ENCODE measurements at regions not wholly inside any gene's neighbourhood (a gene's known extent, or its start where the extent isn't known, plus 50 kb on each side); places are given as distances from the start of the nearest gene placed in this dataset.

DNA sequence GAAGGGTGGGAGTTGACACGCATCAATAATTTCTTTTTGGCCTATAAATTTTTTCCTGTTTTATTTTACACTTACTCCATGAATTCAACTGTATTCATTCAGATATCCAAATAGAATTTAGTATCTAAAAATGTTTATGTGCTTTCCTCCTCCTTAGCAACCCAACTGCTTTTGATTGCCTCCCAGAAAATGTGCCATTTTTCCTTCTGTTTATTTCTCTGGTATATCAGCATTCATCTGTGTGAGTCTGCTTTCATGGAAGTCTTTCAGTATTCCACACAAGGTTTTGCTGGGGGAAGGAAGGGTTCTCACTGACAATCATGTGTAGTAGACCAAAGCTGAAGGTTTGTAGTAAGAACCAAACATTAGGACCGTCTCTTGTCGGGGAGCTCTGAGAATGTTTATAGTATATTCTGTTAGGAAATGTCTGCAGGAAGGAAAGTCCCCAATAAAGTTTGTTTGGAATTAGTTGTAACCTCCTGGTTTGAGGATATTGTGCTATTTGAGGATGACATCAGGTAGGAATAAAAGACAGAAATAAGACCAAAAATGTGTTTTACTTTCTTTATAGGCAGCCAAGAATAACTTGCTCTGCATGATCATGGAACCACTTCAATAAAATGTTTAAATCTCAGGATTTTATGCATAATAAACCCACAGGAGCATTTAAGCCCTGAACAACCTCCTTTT lies 673.6 kb upstream of the INTU start:
- Mint-ChIP-seq H3K27ac (no peak overlapping the region), H3K9me3 (peaks cover 0 to 4% (median 3%) of the 10 kb centered on the region in 7 donors)

GRCh38 chr4:126960760-126961159 lies 672.0 kb upstream of the INTU start:
- no peaks in the 10 kb centered on the region for H3K4me1 Mint-ChIP-seq
- H3K27me3 Mint-ChIP-seq = no peaks in the 10 kb centered on the region
- H3K4me3 Mint-ChIP-seq = no peak overlapping the region
- ATAC-seq (ENCODE audit: low read depth in 2 of 2) = no peak
- DNase-seq = no peak
- no peaks in the 10 kb centered on the region for H3K36me3 Mint-ChIP-seq
- H3K9me3 Mint-ChIP-seq = peaks cover 0 to 7% (median 1%) of the 10 kb centered on the region in 7 donors
- no peak overlapping the region for H3K27ac Mint-ChIP-seq

More for the DNA sequence above, 673.6 kb upstream of the INTU start:
- Mint-ChIP-seq H3K4me1 (no peaks in the 10 kb centered on the region), H3K27me3 (no peaks in the 10 kb centered on the region), H3K4me3 (no peak overlapping the region), H3K36me3 (no peaks in the 10 kb centered on the region)
- no peak for ATAC-seq (ENCODE audit: low read depth in 2 of 2)
- no peak for DNase-seq

- no peak overlapping the region for H3K4me3 Mint-ChIP-seq
- no peaks in the 10 kb centered on the region for H3K36me3 Mint-ChIP-seq
- DNase-seq (no peak), ATAC-seq (ENCODE audit: low read depth in 2 of 2) (no peak)
- H3K9me3 Mint-ChIP-seq = peaks cover 0 to 7% (median 2%) of the 10 kb centered on the region in 7 donors
- H3K4me1 Mint-ChIP-seq = no peaks in the 10 kb centered on the region
- no peaks in the 10 kb centered on the region for H3K27me3 Mint-ChIP-seq
- H3K27ac Mint-ChIP-seq = no peak overlapping the region
These were observed 671.1 kb upstream of the INTU start for GRCh38 chr4:126961661-126962060.

DNA sequence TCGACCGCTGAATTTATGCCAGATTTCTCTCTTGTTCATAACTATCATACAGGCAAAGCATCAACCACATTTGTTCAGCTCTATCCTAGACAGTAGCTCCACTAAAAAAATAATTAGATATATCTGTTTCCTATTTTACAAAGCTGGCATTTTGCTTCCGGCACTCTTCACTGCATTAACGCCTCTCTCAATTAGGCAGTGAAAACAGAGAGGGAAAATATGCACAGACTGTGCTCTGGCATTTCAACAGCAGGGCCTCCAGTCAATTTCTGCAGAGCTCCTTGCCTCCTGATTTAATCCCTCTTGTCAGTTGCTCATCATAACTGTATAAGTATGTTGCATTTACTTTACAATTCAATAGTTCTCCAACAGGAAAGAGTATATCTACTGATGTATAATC lies 666.9 kb upstream of the INTU start:
- H3K27ac Mint-ChIP-seq = no peak overlapping the region
- no peaks in the 10 kb centered on the region for H3K36me3 Mint-ChIP-seq
- H3K9me3 Mint-ChIP-seq = peaks cover 0 to 8% (median 3%) of the 10 kb centered on the region in 7 donors
- H3K4me1 Mint-ChIP-seq = no peaks in the 10 kb centered on the region
- H3K4me3 Mint-ChIP-seq = no peak overlapping the region
- ATAC-seq (ENCODE audit: low read depth in 2 of 2) (no peak), DNase-seq (no peak)
- no peaks in the 10 kb centered on the region for H3K27me3 Mint-ChIP-seq

GRCh38 chr4:126969360-126970235 lies 663.2 kb upstream of the INTU start:
- DNase-seq (no peak), ATAC-seq (ENCODE audit: low read depth in 2 of 2) (no peak)
- Mint-ChIP-seq H3K4me1 (no peaks in the 10 kb centered on the region), H3K27me3 (no peaks in the 10 kb centered on the region), H3K4me3 (no peak overlapping the region), H3K36me3 (no peaks in the 10 kb centered on the region), H3K9me3 (peaks cover 0 to 8% (median 2%) of the 10 kb centered on the region in 7 donors), H3K27ac (no peak overlapping the region)

DNA sequence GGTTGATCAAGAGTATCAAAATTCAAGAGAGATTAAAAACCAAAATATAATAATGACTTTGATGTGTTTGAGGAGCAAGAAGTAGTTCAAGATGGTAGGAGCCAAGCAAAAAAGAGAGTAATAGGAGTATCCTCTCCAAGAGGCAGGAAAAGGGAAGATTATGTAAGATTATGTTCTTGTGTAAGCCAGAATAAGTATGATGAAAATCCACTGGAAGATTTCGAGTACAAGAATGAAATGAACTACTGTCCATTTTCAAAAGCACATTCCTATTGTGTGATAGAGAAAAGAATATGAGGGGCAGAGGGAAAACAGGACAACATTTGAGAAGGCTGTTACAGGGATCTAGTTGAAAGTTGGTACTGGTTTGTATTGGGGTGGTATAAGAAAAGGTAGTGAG lies 659.6 kb upstream of the INTU start:
- no peak for ATAC-seq (ENCODE audit: low read depth in 2 of 2)

DNA sequence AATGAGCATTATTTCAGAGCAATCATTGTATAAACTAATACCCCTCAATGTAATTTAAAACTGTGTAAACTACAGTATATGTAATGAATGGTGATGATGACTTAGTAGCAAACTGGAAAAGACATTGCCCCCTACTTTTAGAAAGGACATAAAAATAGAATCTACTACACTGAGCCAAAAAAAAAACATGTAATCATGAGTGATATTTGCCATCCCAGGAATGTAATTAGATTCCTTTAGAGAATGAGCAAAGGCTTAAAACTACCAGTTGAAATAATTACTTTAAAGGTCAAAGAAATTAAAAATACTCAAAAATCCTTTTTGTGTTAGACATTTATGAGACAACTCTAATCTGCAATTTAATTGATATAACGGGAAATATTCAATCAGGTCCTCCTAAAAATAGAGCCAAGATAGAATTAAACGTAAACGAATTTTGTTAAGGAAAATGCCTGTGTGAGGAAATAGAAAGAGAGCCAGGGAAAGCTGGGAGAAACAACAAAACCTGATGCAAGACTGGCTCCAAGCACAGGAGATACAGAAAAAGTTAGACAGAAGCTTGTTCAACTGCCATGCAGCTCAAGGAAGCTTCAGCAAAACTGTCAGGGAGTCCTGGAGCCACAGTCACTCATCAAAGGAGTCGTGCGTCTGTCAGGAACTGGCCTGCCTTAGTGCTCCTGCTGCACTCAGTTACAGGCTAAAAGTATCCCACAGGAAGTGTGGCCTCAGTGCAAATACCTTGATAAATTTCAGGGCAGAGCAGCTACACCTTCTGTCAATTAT lies 655.7 kb upstream of the INTU start:
- no peak overlapping the region for H3K27ac Mint-ChIP-seq
- peaks cover 0 to 22% (median 2%) of the 10 kb centered on the region in 7 donors for H3K9me3 Mint-ChIP-seq
- H3K36me3 Mint-ChIP-seq = no peaks in the 10 kb centered on the region
- H3K4me1 Mint-ChIP-seq = no peaks in the 10 kb centered on the region
- DNase-seq (no peak), ATAC-seq (ENCODE audit: low read depth in 2 of 2) (no peak)
- no peaks in the 10 kb centered on the region for H3K27me3 Mint-ChIP-seq
- no peak overlapping the region for H3K4me3 Mint-ChIP-seq

More for the DNA sequence above, 659.6 kb upstream of the INTU start:
- Mint-ChIP-seq H3K4me3 (no peak overlapping the region), H3K4me1 (no peaks in the 10 kb centered on the region), H3K27me3 (no peaks in the 10 kb centered on the region), H3K36me3 (no peaks in the 10 kb centered on the region), H3K27ac (no peak overlapping the region), H3K9me3 (peaks cover 0 to 14% (median 2%) of the 10 kb centered on the region in 7 donors)
- DNase-seq = no peak

DNA sequence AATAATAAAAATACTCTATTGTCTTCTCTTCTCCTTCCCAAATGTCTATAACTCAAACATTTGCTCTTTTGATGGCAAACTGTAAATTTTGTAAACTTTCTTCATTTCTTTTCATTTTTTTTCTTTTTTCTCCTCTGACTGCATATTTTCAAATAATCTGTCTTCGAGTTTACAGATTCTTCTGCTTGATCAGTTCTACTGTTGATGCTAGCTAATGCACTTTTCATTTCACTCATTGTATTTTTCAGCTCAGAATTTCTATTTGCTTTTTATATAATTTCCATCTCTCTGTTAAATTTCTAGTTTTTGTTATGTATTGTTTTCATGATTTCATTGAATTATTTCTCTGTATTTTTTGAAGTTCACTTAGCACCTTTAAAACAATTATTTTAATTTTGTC lies 646.8 kb upstream of the INTU start:
- Mint-ChIP-seq H3K4me3 (no peak overlapping the region), H3K27ac (no peak overlapping the region), H3K36me3 (no peaks in the 10 kb centered on the region), H3K4me1 (no peaks in the 10 kb centered on the region), H3K27me3 (no peaks in the 10 kb centered on the region), H3K9me3 (peaks cover 0 to 27% (median 11%) of the 10 kb centered on the region in 7 donors)
- ATAC-seq (ENCODE audit: low read depth in 2 of 2) (no peak), DNase-seq (no peak)

DNA sequence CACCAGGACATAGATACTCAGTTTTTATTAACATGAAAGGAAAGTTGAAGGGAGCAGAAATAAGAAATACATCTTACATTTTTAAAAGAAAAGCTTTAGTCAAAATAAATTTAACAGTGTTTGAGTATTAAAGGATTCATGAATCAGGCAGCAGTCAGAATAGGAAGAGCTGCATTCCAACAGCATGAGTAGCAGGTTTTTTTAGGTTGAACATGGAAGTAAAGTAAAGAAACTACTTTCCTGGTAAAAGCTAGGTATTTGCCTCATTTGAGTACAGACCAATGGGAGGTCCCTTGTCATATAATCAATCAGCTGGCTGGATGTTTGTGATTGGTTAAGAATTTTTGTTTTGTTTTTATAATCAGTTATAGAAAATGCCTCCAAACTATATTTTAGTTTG lies 645.9 kb upstream of the INTU start:
- no peaks in the 10 kb centered on the region for H3K36me3 Mint-ChIP-seq

DNA sequence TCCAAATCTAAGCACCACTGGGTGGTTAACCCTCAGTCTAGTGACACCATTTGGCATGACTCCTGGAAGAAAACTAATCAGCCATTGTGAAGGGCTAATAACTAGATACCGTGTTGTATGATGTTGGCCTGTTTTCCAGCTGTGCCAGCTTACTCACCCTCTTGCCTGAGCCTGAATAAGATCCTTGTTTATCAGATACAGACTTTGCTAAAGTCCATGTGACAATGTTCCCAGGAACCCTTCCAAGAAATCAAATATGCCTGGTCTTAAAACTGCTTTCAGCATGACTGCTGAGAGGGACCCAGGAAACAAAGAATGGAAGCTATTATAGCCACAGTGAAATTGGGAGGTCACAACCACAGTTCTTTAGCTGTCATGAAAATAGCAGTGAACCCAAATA lies 640.8 kb upstream of the INTU start:
- H3K27ac Mint-ChIP-seq = no peak overlapping the region
- no peak for DNase-seq
- no peaks in the 10 kb centered on the region for H3K36me3 Mint-ChIP-seq
- peaks cover 0 to 12% (median 2%) of the 10 kb centered on the region in 7 donors for H3K9me3 Mint-ChIP-seq
- H3K4me1 Mint-ChIP-seq = no peaks in the 10 kb centered on the region
- no peak for ATAC-seq (ENCODE audit: low read depth in 2 of 2)
- H3K4me3 Mint-ChIP-seq = no peak overlapping the region
- no peaks in the 10 kb centered on the region for H3K27me3 Mint-ChIP-seq

More for the DNA sequence above, 645.9 kb upstream of the INTU start:
- no peak overlapping the region for H3K4me3 Mint-ChIP-seq
- DNase-seq (no peak), ATAC-seq (ENCODE audit: low read depth in 2 of 2) (no peak)
- peaks cover 0 to 27% (median 8%) of the 10 kb centered on the region in 7 donors for H3K9me3 Mint-ChIP-seq
- no peaks in the 10 kb centered on the region for H3K27me3 Mint-ChIP-seq
- H3K27ac Mint-ChIP-seq = no peak overlapping the region
- H3K4me1 Mint-ChIP-seq = no peaks in the 10 kb centered on the region

GRCh38 chr4:126992910-126993309 lies 639.8 kb upstream of the INTU start:
- no peak overlapping the region for H3K4me3 Mint-ChIP-seq
- no peaks in the 10 kb centered on the region for H3K36me3 Mint-ChIP-seq
- H3K27me3 Mint-ChIP-seq = no peaks in the 10 kb centered on the region
- H3K4me1 Mint-ChIP-seq = no peaks in the 10 kb centered on the region
- no peak overlapping the region for H3K27ac Mint-ChIP-seq
- H3K9me3 Mint-ChIP-seq = peaks cover 0 to 12% (median 2%) of the 10 kb centered on the region in 7 donors
- ATAC-seq (ENCODE audit: low read depth in 2 of 2) = no peak
- no peak for DNase-seq

DNA sequence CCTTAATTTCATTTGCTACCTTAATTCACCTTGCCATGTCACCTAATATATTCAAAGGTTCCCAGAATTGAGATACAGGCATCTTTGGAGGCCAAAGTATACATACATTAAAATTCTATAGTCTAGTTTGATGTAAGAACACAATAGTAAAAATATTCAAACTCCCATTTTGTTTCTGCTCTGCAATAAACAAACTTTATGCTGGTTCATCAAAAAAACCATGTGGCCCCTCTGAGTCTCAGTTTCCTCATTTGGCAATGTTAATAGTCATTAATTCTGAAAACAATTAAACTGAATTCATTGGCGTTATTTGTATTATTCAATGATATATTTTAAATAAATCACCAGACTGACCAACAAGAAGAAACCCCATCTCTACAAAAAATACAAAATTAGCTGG lies 639.4 kb upstream of the INTU start:
- Mint-ChIP-seq H3K4me1 (no peaks in the 10 kb centered on the region), H3K4me3 (no peak overlapping the region), H3K27me3 (no peaks in the 10 kb centered on the region), H3K27ac (no peak overlapping the region), H3K9me3 (peaks cover 0 to 12% (median 2%) of the 10 kb centered on the region in 7 donors), H3K36me3 (no peaks in the 10 kb centered on the region)
- no peak for DNase-seq
- no peak for ATAC-seq (ENCODE audit: low read depth in 2 of 2)

DNA sequence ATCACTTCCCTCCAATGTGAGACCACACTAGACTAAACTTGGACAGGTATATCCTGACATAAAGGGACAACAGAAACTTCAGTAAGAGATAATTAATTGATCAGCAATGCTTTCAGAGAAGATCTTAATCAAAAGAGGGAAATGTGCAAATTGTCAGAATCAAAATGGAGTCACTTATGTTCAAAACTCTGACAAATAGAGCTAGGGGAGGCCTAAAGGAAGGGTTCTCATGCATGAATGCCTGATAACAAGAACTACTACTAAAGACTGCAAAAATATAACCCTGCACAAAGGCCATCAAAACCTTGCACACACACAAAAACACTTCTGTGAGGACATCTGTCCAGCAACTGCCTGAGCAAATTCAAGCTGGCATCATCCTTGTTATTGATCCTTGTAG lies 637.5 kb upstream of the INTU start:
- no peak for ATAC-seq (ENCODE audit: low read depth in 2 of 2)
- H3K27ac Mint-ChIP-seq = no peak overlapping the region
- no peak for DNase-seq
- no peaks in the 10 kb centered on the region for H3K4me1 Mint-ChIP-seq
- no peaks in the 10 kb centered on the region for H3K27me3 Mint-ChIP-seq
- no peak overlapping the region for H3K4me3 Mint-ChIP-seq
- peaks cover 0 to 6% (median 0%) of the 10 kb centered on the region in 7 donors for H3K9me3 Mint-ChIP-seq
- H3K36me3 Mint-ChIP-seq = no peaks in the 10 kb centered on the region
